Peyer's patch (tissue), 4 donors: ENCODE measurements at regions not wholly inside any gene's neighbourhood (a gene's known extent, or its start where the extent isn't known, plus 50 kb on each side); places are given as distances from the start of the nearest gene placed in this dataset.

Experiments
- DNase-seq, 3 donors: peaks; one replicate each; pipeline ENCODE4 v3.0.0-alpha.2; 2017 to 2019
- H3K27ac ChIP-seq, 4 donors: fragments of 200-600 bp; sonication (generic); one replicate each; pipeline ENCODE4 v1.5.1; 2016 to 2019
- H3K27me3 ChIP-seq, 2 donors: fragments of 200-600 bp; sonication (generic); one replicate each; pipeline ENCODE4 v1.5.1; 2019
- H3K36me3 ChIP-seq, 3 donors: fragments of 200-600 bp; sonication (generic); one replicate each; pipeline ENCODE4 v1.5.1; 2016 to 2019
- H3K4me1 ChIP-seq, 4 donors: fragments of 200-600 bp; sonication (generic); one replicate each; pipeline ENCODE4 v1.5.1; 2016 to 2019
- H3K4me3 ChIP-seq, 4 donors: fragments of 200-600 bp; sonication (generic); 1 replicate in 3 of 4; 2 replicates in 1 of 4; pipeline ENCODE4 v1.5.1; 2016 to 2019; ENCODE audit warnings: mild to moderate bottlenecking in 1 of 4
- H3K9me3 ChIP-seq, 4 donors: fragments of 200-600 bp; sonication (generic); one replicate each; pipeline ENCODE4 v1.5.1; 2016 to 2019; ENCODE audit warnings: mild to moderate bottlenecking in 1 of 4
- CTCF ChIP-seq, 6 experiments: fragments of 450-650 bp in 4 of 6; fragments of 200-600 bp in 2 of 6; sonication (generic) in 1 of 6; IDR thresholded peaks; one replicate each; pipeline ENCODE4 v1.5.1; 2017 to 2019; ENCODE audit warnings: antibody characterized with exemption in 6 of 6, mild to moderate bottlenecking in 3 of 6, moderate library complexity in 1 of 6
- POLR2A ChIP-seq, 2 donors: fragments of 450-650 bp; IDR thresholded peaks; one replicate each; pipeline ENCODE4 v1.5.1; 2017; ENCODE audit warnings: antibody characterized with exemption in 2 of 2, mild to moderate bottlenecking in 2 of 2, moderate library complexity in 2 of 2

GRCh38 chr13:33392794-33393405, 107.3 kb upstream of the STARD13 start:
- Histone ChIP-seq H3K9me3 (no peaks in the 10 kb centered on the region), H3K27me3 (no peaks in the 10 kb centered on the region), H3K4me3 (no peak overlapping the region), H3K27ac (no peak overlapping the region), H3K36me3 (no peaks in the 10 kb centered on the region), H3K4me1 (no peaks in the 10 kb centered on the region)
- no peak for DNase-seq
- TF ChIP-seq POLR2A (IDR thresholded peaks at IDR 0.05), result no peak
- no peak for TF ChIP-seq CTCF (IDR thresholded peaks at IDR 0.05)

DNA sequence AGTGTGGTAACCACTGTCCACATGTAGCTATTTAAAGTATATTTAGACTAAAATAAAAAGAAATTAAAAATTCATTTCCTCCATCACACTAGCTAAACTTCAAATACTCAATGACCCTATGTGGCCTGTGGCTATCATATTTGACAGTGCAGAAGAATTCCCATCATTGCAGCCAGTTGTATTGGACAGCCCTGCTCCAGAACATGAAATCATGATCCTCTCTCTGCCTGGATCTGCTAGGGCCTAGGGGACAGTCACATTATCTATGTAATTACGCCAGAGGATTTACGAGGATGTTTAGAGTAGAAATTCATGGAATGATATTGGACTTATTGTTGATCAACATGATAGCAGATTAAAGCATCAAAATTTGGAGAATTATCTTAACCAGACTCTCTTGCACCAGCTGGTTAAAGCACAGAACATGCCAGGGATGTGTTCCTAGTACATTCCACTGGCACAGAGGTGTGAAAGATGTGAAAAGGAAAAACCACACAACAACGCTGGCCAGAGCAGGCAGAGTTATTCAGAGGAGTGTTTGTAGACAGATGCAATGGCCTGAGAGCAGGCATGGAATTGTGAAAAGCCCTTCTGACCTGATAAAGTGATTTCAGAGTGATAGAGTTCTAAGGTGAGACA, 108.9 kb upstream of the STARD13 start:
- TF ChIP-seq POLR2A (IDR thresholded peaks at IDR 0.05), result no peak
- TF ChIP-seq CTCF (IDR thresholded peaks at IDR 0.05), result no peak
- Histone ChIP-seq H3K9me3 (no peaks in the 10 kb centered on the region), H3K27me3 (no peaks in the 10 kb centered on the region), H3K27ac (no peak overlapping the region), H3K36me3 (no peaks in the 10 kb centered on the region), H3K4me1 (no peaks in the 10 kb centered on the region), H3K4me3 (no peak overlapping the region)
- no peak for DNase-seq

GRCh38 chr13:33401238-33401637, 115.7 kb upstream of the STARD13 start:
- H3K27ac ChIP-seq, result no peak overlapping the region
- peak in 1 of 3 donors; percentile 54 for DNase-seq
- no peak for TF ChIP-seq POLR2A (IDR thresholded peaks at IDR 0.05)
- no peak for TF ChIP-seq CTCF (IDR thresholded peaks at IDR 0.05)
- no peaks in the 10 kb centered on the region for H3K4me1 ChIP-seq
- no peaks in the 10 kb centered on the region for H3K27me3 ChIP-seq
- H3K36me3 ChIP-seq, result no peaks in the 10 kb centered on the region
- no peak overlapping the region for H3K4me3 ChIP-seq
- H3K9me3 ChIP-seq, result no peaks in the 10 kb centered on the region

DNA sequence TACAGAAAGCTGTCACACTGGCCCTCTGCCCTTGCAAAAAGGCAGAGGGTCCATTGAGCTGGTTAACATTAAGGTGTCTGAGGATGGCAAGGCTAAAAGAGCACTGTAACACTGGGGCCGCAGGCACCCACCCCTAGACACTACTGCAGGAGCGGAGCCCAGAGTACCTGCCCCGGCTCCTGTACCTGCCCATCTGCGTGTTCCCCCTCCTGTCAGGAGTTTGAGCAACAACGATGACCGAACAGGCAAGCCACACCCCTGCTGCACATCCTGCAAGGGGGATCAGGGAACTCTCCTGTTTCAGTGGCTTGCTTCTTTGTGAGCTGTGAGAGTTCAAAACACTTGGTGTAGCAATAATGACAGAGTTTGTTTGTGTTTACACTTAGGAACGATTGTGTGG, 117.4 kb upstream of the STARD13 start:
- no peak overlapping the region for H3K4me3 ChIP-seq
- no peak overlapping the region for H3K27ac ChIP-seq
- TF ChIP-seq POLR2A (IDR thresholded peaks at IDR 0.05) (no peak), CTCF (IDR thresholded peaks at IDR 0.05) (no peak)
- no peaks in the 10 kb centered on the region for H3K27me3 ChIP-seq
- no peaks in the 10 kb centered on the region for H3K9me3 ChIP-seq
- no peaks in the 10 kb centered on the region for H3K36me3 ChIP-seq
- no peak for DNase-seq
- H3K4me1 ChIP-seq, result no peaks in the 10 kb centered on the region

DNA sequence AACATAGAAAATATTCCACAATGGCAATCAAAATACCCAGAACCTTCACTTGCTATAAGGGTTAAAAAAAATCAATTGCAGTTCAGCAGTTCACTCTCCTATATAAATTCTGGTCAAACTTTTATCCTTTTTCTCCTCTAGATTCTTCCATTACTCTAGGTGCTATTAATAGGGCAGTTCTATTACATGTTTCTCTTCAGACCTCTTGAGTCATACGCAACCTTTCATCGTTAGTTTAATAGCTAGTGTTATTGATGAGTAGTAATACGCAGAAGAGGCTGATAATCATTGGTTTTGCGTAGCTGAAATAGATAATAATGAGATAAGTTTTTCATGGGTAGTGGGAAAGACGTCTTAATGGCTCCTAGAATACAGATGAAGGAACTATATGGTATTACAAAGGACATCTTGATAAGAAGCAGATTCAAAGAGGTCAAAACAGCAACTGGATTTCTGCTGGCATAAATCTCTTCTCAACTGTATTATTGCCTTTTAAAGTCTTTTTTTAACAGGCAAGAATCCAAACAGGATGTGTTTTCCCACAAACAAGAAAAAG, 118.3 kb upstream of the STARD13 start:
- H3K4me3 ChIP-seq, result no peak overlapping the region
- H3K36me3 ChIP-seq, result no peaks in the 10 kb centered on the region
- no peak for DNase-seq
- no peaks in the 10 kb centered on the region for H3K4me1 ChIP-seq
- no peak overlapping the region for H3K27ac ChIP-seq
- H3K27me3 ChIP-seq, result no peaks in the 10 kb centered on the region
- TF ChIP-seq CTCF (IDR thresholded peaks at IDR 0.05), result no peak
- no peak for TF ChIP-seq POLR2A (IDR thresholded peaks at IDR 0.05)
- no peaks in the 10 kb centered on the region for H3K9me3 ChIP-seq
